GM19239 (cell line): ENCODE measurements at regions not wholly inside any gene's neighbourhood (a gene's known extent, or its start where the extent isn't known, plus 50 kb on each side); places are given as distances from the start of the nearest gene placed in this dataset.
"Not testable (repeated sequence)": the region's sequence is repeated elsewhere in the genome, so short reads cannot be mapped to it uniquely, and the experiment has no call there.

Experiments used
- DNase-seq: peaks from one replicate; pipeline ENCODE4 v3.0.0; 2011; ENCODE audit warnings: low spot score; ENCODE audit not compliant: insufficient read length
- FAIRE-seq: peaks from 2 replicates; lab custom pipeline; 2011; peaks lifted over from hg19 to GRCh38; lab: Jason Lieb, UNC

GRCh38 chr19:33866696-33867095, 70.0 kb downstream of the KCTD15 start:
- no peak for FAIRE-seq
- DNase-seq = no peak

- FAIRE-seq (no peak), DNase-seq (no peak)
Measured at GRCh38 chr19:33868076-33868735, 71.5 kb downstream of the KCTD15 start.

- DNase-seq (no peak), FAIRE-seq (no peak)
Measured at GRCh38 chr19:33868788-33869412, 72.2 kb downstream of the KCTD15 start.

- not testable (repeated sequence) for FAIRE-seq
Measured at GRCh38 chr19:33870298-33870932, 73.7 kb downstream of the KCTD15 start.

GRCh38 chr19:33871605-33872004, 74.9 kb downstream of the KCTD15 start:
- FAIRE-seq = no peak
- DNase-seq = no peak

More at GRCh38 chr19:33870298-33870932, 73.7 kb downstream of the KCTD15 start:
- not testable (repeated sequence) for DNase-seq

- FAIRE-seq (no peak), DNase-seq (no peak)
Measured at GRCh38 chr19:33872445-33873320, 76.0 kb downstream of the KCTD15 start.

- FAIRE-seq (no peak), DNase-seq (no peak)
Measured at GRCh38 chr19:33875071-33875470, 78.4 kb downstream of the KCTD15 start.

GRCh38 chr19:33876192-33876591, 79.5 kb downstream of the KCTD15 start:
- FAIRE-seq = no peak
- no peak for DNase-seq

GRCh38 chr19:33878030-33878544, 81.4 kb downstream of the KCTD15 start:
- DNase-seq (no peak), FAIRE-seq (no peak)

- DNase-seq (no peak), FAIRE-seq (no peak)
Measured at GRCh38 chr19:33878910-33879810, 82.5 kb downstream of the KCTD15 start.

- DNase-seq (no peak), FAIRE-seq (no peak)
Measured at GRCh38 chr19:33879818-33880575, 83.3 kb downstream of the KCTD15 start.

- DNase-seq (no peak), FAIRE-seq (no peak)
Measured at GRCh38 chr19:33883859-33884519, 87.3 kb downstream of the KCTD15 start.

GRCh38 chr19:33885236-33885635, 88.6 kb downstream of the KCTD15 start:
- DNase-seq = no peak
- no peak for FAIRE-seq

- no peak for FAIRE-seq
- DNase-seq = no peak
Measured at GRCh38 chr19:33887891-33888290, 91.2 kb downstream of the KCTD15 start.

- DNase-seq (no peak), FAIRE-seq (no peak)
Measured at GRCh38 chr19:33888665-33889064, 92.0 kb downstream of the KCTD15 start.

- FAIRE-seq (no peak), DNase-seq (no peak)
Measured at GRCh38 chr19:33890569-33890968, 93.9 kb downstream of the KCTD15 start.

GRCh38 chr19:33891773-33892172, 95.1 kb downstream of the KCTD15 start:
- DNase-seq (no peak), FAIRE-seq (no peak)

- FAIRE-seq (no peak), DNase-seq (no peak)
Measured at GRCh38 chr19:33894787-33895186, 98.1 kb downstream of the KCTD15 start.
